ENCODE measurements at regions not wholly inside any gene's neighbourhood (a gene's known extent, or its start where the extent isn't known, plus 50 kb on each side); places are given as distances from the start of the nearest gene placed in this dataset.

GRCh38 chr10:128735996-128736395 is 609.8 kb upstream of the MKI67 start:
- DNase-seq (ENCODE audit: extremely low read depth in 1 of 4, low spot score in 3 of 4) (no peak), FAIRE-seq (no peak), ATAC-seq (no peak)
- ChIA-PET CTCF (ENCODE audit: low intra/inter-chr PET ratio) (no interaction called here), POLR2A (no interaction called here)
- BruUV-seq (replicated peaks) = no TSS peak
- 20% methylated on average over 8 of the region's 8 CpGs for WGBS (ENCODE audit: insufficient coverage, low coverage, missing lambda C conversion rate)
- Histone ChIP-seq H3K27ac (ENCODE audit: extremely low read depth, low read depth, low read length) (no peak overlapping the region), H3K4me1 (replicated peaks in 1 of 2; ENCODE audit: control insufficient read depth in 2 of 2, insufficient read depth in 2 of 2, low read length in 2 of 2) (no peaks in the 10 kb centered on the region; a peak in 2 of 5 replicates), H3K27me3 (ENCODE audit: control insufficient read depth in 2 of 2, insufficient read depth in 2 of 2, low read length in 2 of 2) (peaks cover 0 to 5% of the 10 kb centered on the region in 2 experiments; a peak in 2 of 5 replicates), H3K36me3 (ENCODE audit: control insufficient read depth, insufficient read depth, low read length) (no peaks in the 10 kb centered on the region), H3K79me2 (ENCODE audit: control insufficient read depth, insufficient read depth, low read length) (no peaks in the 10 kb centered on the region), H3K4me2 (ENCODE audit: insufficient read depth, low read length) (no peak overlapping the region), H3K4me3 (no peak overlapping the region), H2AFZ (ENCODE audit: low read depth, low read length) (no peak overlapping the region), H3K9me1 (ENCODE audit: control insufficient read depth, insufficient read depth, low read length) (no peaks in the 10 kb centered on the region), H4K20me1 (replicated peaks; ENCODE audit: control insufficient read depth, insufficient read depth, low read length) (no peaks in the 10 kb centered on the region), H3K9ac (ENCODE audit: insufficient read depth in 1 of 2, low read depth in 2 of 2, low read length in 2 of 2) (no peak overlapping the region), H3K9me3 (replicated peaks; ENCODE audit: control insufficient read depth, insufficient read depth, low read depth, low read length) (no peaks in the 10 kb centered on the region)
- in situ Hi-C loops (cut with MboI) (no loop called here), intact Hi-C loops (cut with micrococcal nuclease) (loop anchor here (5.0 to 10.0 kb wide), 2 partner anchors 104 to 161 kb away; no protein-coding TSS in a partner anchor)
- no peak for TF ChIP-seq C11orf30 (IDR thresholded peaks at IDR 0.05; ENCODE audit: low read depth)
- no peak for TF ChIP-seq FUS (optimal IDR thresholded peaks at IDR 0.05; ENCODE audit: low read depth, low read length)
- TF ChIP-seq SPI1 (IDR thresholded peaks at IDR 0.05; ENCODE audit: borderline replicate concordance, low read depth, low read length) = no peak
- no peak for TF ChIP-seq EWSR1 (IDR thresholded peaks at IDR 0.05; ENCODE audit: borderline replicate concordance, low read depth, partially characterized antibody)
- TF ChIP-seq, protein P1, sequence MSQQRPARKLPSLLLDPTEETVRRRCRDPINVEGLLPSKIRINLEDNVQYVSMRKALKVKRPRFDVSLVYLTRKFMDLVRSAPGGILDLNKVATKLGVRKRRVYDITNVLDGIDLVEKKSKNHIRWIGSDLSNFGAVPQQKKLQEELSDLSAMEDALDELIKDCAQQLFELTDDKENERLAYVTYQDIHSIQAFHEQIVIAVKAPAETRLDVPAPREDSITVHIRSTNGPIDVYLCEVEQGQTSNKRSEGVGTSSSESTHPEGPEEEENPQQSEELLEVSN (IDR thresholded peaks at IDR 0.05; ENCODE audit: borderline replicate concordance in 1 of 2, extremely low read depth in 1 of 2, insufficient read depth in 1 of 2, insufficient read length in 1 of 2, low read depth in 1 of 2, low read length in 1 of 2, poor library complexity in 1 of 2, severe bottlenecking in 1 of 2) = no peak
- TF ChIP-seq, protein P2, sequence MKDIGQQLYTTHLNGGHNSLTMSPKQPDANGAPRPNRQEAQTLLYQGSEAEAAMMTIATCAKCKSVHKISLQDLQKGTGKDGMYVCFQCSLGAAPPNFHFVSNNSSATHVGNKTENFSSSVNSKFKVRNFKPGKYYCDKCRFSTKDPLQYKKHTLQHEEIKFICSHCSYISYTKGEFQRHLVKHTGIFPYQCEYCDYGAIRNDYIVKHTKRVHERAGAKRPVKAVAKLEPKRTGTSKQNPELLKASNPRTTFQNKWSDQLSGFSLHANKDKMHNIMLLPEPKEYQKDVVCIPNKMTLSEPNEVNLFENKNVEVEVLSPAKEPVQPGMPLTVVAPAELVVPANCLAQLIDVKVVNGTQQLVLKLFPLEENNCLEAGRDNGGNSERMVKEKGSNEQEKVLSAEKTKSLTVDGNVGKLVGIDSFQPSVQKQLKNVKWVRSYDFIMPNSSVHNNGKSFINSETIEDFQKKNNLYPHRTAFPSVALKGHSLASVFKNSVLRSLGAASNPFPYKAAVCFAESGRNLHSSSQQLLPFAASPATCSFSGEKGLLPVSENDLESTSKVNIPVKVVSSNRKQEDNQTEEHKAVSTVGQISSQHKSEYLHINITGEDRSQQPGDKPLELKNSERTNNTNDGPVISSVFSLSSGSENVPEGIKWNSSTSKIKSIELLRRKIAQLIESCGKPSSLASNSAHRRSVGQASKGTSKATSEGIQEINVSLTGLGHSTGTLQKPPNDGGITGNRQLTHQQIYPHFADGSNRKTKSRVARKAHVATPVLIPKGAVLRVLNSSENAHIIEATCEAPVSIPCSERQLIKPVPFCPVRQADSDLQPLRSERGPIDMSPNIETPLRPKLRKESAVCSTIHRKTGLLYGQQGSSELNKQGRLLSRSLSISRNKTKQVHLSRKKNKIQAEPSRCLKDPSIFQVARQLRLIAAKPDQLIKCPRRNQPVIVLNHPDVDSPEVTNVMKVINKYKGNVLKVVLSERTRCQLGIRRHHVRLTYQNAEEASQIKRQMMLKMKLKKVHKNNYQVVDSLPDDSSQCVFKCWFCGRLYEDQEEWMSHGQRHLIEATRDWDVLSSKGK (CRISPR knock-in tag; IDR thresholded peaks at IDR 0.05) = no peak
- TF ChIP-seq ZC3H8 (IDR thresholded peaks at IDR 0.05) = no peak
- TF ChIP-seq, protein P3, sequence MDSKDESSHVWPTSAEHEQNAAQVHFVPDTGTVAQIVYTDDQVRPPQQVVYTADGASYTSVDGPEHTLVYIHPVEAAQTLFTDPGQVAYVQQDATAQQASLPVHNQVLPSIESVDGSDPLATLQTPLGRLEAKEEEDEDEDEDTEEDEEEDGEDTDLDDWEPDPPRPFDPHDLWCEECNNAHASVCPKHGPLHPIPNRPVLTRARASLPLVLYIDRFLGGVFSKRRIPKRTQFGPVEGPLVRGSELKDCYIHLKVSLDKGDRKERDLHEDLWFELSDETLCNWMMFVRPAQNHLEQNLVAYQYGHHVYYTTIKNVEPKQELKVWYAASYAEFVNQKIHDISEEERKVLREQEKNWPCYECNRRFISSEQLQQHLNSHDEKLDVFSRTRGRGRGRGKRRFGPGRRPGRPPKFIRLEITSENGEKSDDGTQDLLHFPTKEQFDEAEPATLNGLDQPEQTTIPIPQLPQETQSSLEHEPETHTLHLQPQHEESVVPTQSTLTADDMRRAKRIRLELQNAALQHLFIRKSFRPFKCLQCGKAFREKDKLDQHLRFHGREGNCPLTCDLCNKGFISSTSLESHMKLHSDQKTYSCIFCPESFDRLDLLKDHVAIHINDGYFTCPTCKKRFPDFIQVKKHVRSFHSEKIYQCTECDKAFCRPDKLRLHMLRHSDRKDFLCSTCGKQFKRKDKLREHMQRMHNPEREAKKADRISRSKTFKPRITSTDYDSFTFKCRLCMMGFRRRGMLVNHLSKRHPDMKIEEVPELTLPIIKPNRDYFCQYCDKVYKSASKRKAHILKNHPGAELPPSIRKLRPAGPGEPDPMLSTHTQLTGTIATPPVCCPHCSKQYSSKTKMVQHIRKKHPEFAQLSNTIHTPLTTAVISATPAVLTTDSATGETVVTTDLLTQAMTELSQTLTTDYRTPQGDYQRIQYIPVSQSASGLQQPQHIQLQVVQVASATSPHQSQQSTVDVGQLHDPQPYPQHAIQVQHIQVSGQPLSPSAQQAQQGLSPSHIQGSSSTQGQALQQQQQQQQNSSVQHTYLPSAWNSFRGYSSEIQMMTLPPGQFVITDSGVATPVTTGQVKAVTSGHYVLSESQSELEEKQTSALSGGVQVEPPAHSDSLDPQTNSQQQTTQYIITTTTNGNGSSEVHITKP (IDR thresholded peaks at IDR 0.05; ENCODE audit: partially characterized antibody) = no peak
- no peak for TF ChIP-seq ZFP36 (IDR thresholded peaks at IDR 0.05; ENCODE audit: low read depth, low read length, partially characterized antibody)
- no peak for TF ChIP-seq YBX1 (IDR thresholded peaks at IDR 0.05)
- TF ChIP-seq ZNF165 (CRISPR knock-in tag; IDR thresholded peaks at IDR 0.05; ENCODE audit: borderline replicate concordance) = no peak
- TF ChIP-seq CHD1 (IDR thresholded peaks at IDR 0.05; ENCODE audit: low read length) = no peak
- TF ChIP-seq, protein P4, sequence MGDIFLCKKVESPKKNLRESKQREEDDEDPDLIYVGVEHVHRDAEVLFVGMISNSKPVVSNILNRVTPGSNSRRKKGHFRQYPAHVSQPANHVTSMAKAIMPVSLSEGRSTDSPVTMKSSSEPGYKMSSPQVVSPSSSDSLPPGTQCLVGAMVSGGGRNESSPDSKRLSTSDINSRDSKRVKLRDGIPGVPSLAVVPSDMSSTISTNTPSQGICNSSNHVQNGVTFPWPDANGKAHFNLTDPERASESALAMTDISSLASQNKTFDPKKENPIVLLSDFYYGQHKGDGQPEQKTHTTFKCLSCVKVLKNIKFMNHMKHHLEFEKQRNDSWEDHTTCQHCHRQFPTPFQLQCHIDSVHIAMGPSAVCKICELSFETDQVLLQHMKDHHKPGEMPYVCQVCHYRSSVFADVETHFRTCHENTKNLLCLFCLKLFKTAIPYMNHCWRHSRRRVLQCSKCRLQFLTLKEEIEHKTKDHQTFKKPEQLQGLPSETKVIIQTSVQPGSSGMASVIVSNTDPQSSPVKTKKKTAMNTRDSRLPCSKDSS (IDR thresholded peaks at IDR 0.05; ENCODE audit: low read depth, partially characterized antibody) = no peak
- no peak for TF ChIP-seq DNMT1 (IDR thresholded peaks at IDR 0.05)

Measured in K562 (cell line).